DOHH2 (cell line): ENCODE measurements at regions not wholly inside any gene's neighbourhood (a gene's known extent, or its start where the extent isn't known, plus 50 kb on each side); places are given as distances from the start of the nearest gene placed in this dataset.

Experiments used
- H3F3A ChIP-seq: fragments of 200-600 bp; sonication (generic), shearing (Covaris generic); 2 replicates; pipeline ENCODE4 v1.6.0; 2016; ENCODE audit warnings: antibody characterized with exemption, mild to moderate bottlenecking; ENCODE audit not compliant: control insufficient read depth, insufficient read depth
- H3K27ac ChIP-seq: fragments of 200-600 bp; sonication (generic); 2 replicates; pipeline ENCODE4 v1.5.1; 2014; ENCODE audit warnings: low read depth, mild to moderate bottlenecking, low read length, moderate library complexity
- H3K27me3 ChIP-seq: fragments of 200-600 bp; sonication (generic); 2 replicates; pipeline ENCODE4 v1.6.1; 2014; ENCODE audit warnings: mild to moderate bottlenecking, low read length, mixed read lengths; ENCODE audit not compliant: control insufficient read depth
- H3K36me3 ChIP-seq: fragments of 200-600 bp; sonication (generic); 2 replicates; pipeline ENCODE4 v1.6.1; 2014; ENCODE audit warnings: mild to moderate bottlenecking, low read length, moderate library complexity, mixed read lengths; ENCODE audit not compliant: control insufficient read depth
- H3K4me1 ChIP-seq: fragments of 200-600 bp; sonication (generic); 2 replicates; pipeline ENCODE4 v1.6.1; 2014; ENCODE audit warnings: mild to moderate bottlenecking, low read length, mixed read lengths; ENCODE audit not compliant: control insufficient read depth
- H3K4me2 ChIP-seq: fragments of 200-600 bp; sonication (generic); 2 replicates; pipeline ENCODE4 v1.6.0; 2014; ENCODE audit warnings: mild to moderate bottlenecking, low read length, moderate library complexity
- H3K4me3 ChIP-seq: fragments of 200-600 bp; sonication (generic); 2 replicates; pipeline ENCODE4 v1.5.1; 2014; ENCODE audit warnings: mild to moderate bottlenecking, low read length, mixed read lengths
- H3K79me2 ChIP-seq: fragments of 200-600 bp; sonication (generic); 2 replicates; pipeline ENCODE4 v1.6.1; 2014; ENCODE audit warnings: mild to moderate bottlenecking, low read length, mixed read lengths; ENCODE audit not compliant: control insufficient read depth
- H3K9me2 ChIP-seq: fragments of 200-600 bp; sonication (generic); replicated peaks from 2 replicates; pipeline ENCODE4 v1.6.1; 2014; ENCODE audit warnings: mild to moderate bottlenecking, low read length, mixed read lengths; ENCODE audit not compliant: control insufficient read depth
- H3K9me3 ChIP-seq: fragments of 200-600 bp; sonication (generic); 2 replicates; pipeline ENCODE4 v1.6.1; 2014; ENCODE audit warnings: antibody characterized with exemption, low read length, mixed read lengths; ENCODE audit not compliant: control insufficient read depth, insufficient read depth
- H4K20me1 ChIP-seq: fragments of 200-600 bp; sonication (generic); 2 replicates; pipeline ENCODE4 v1.6.0; 2014; ENCODE audit warnings: low read depth, mild to moderate bottlenecking, antibody characterized with exemption, low read length, moderate library complexity; ENCODE audit not compliant: control insufficient read depth, insufficient read depth
- CTCF ChIP-seq: fragments of 200-600 bp; sonication (generic); IDR thresholded peaks from one replicate; pipeline ENCODE4 v1.5.1; 2014; ENCODE audit warnings: antibody characterized with exemption, mild to moderate bottlenecking, low read depth, low read length; ENCODE audit not compliant: poor library complexity, severe bottlenecking
- EZH2phosphoT487 ChIP-seq: fragments of 200-600 bp; sonication (generic); IDR thresholded peaks from 2 replicates; pipeline ENCODE4 v1.6.1; 2017; ENCODE audit warnings: borderline replicate concordance, mild to moderate bottlenecking, antibody characterized with exemption, low read length, moderate library complexity, mixed read lengths

- Histone ChIP-seq H3K27me3 (0 out of 2 replicates have a peak, but pooled peaks cover 5% of the 10 kb centered on the region), H3K36me3 (no peaks in the 10 kb centered on the region), H3K4me3 (no peak overlapping the region), H3F3A (no peaks in the 10 kb centered on the region), H3K4me1 (no peaks in the 10 kb centered on the region), H3K79me2 (no peaks in the 10 kb centered on the region), H3K9me3 (no peaks in the 10 kb centered on the region), H3K9me2 (no peaks in the 10 kb centered on the region), H3K4me2 (no peak overlapping the region), H4K20me1 (no peaks in the 10 kb centered on the region), H3K27ac (no peak overlapping the region)
- TF ChIP-seq CTCF (no peak), EZH2phosphoT487 (no peak)
Measured at GRCh38 chr12:72089678-72090077, 151.0 kb downstream of the TPH2 start.

- no peaks in the 10 kb centered on the region for H3K4me1 ChIP-seq
- H3K4me2 ChIP-seq, result no peak overlapping the region
- no peaks in the 10 kb centered on the region for H4K20me1 ChIP-seq
- H3K27me3 ChIP-seq, result 0 out of 2 replicates have a peak, but pooled peaks cover 2% of the 10 kb centered on the region
- H3K9me2 ChIP-seq, result no peaks in the 10 kb centered on the region
- no peak for TF ChIP-seq EZH2phosphoT487
- TF ChIP-seq CTCF, result no peak
- no peaks in the 10 kb centered on the region for H3F3A ChIP-seq
- no peaks in the 10 kb centered on the region for H3K79me2 ChIP-seq
- no peaks in the 10 kb centered on the region for H3K36me3 ChIP-seq
- H3K9me3 ChIP-seq, result no peaks in the 10 kb centered on the region
- no peak overlapping the region for H3K4me3 ChIP-seq
- H3K27ac ChIP-seq, result no peak overlapping the region
Measured at GRCh38 chr12:72093424-72093823, 154.8 kb downstream of the TPH2 start.

GRCh38 chr12:72093930-72094329 lies 155.3 kb downstream of the TPH2 start:
- Histone ChIP-seq H3K9me2 (no peaks in the 10 kb centered on the region), H4K20me1 (no peaks in the 10 kb centered on the region), H3K79me2 (no peaks in the 10 kb centered on the region), H3K36me3 (no peaks in the 10 kb centered on the region), H3K4me3 (no peak overlapping the region), H3K4me2 (no peak overlapping the region), H3K9me3 (no peaks in the 10 kb centered on the region), H3K27me3 (0 out of 2 replicates have a peak, but pooled peaks cover 2% of the 10 kb centered on the region), H3K4me1 (no peaks in the 10 kb centered on the region), H3F3A (no peaks in the 10 kb centered on the region), H3K27ac (no peak overlapping the region)
- TF ChIP-seq CTCF (no peak), EZH2phosphoT487 (no peak)
